ENCODE measurements at regions not wholly inside any gene's neighbourhood (a gene's known extent, or its start where the extent isn't known, plus 50 kb on each side); places are given as distances from the start of the nearest gene placed in this dataset.

DNA sequence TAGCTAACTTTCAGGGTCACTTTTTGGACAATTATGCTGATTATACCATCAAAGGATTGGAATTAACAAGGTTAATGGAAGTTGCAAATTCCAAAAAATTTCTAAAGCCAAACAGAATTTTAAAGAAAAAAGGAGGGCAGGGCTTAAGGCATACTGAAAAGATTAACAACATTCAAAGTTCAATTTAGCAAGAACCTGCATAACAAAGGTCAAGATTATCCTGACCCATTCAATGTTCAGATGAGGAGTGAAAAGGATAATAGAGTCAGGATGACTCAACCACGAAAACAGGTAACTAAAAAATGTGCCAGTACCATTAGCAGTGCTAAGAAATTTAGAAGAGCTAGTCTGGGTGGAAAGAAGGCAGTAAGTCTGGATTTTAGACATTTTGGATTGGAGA lies 139.8 kb upstream of the HNMT start:
- DNase-seq (ENCODE audit: low spot score), result no peak

DNA sequence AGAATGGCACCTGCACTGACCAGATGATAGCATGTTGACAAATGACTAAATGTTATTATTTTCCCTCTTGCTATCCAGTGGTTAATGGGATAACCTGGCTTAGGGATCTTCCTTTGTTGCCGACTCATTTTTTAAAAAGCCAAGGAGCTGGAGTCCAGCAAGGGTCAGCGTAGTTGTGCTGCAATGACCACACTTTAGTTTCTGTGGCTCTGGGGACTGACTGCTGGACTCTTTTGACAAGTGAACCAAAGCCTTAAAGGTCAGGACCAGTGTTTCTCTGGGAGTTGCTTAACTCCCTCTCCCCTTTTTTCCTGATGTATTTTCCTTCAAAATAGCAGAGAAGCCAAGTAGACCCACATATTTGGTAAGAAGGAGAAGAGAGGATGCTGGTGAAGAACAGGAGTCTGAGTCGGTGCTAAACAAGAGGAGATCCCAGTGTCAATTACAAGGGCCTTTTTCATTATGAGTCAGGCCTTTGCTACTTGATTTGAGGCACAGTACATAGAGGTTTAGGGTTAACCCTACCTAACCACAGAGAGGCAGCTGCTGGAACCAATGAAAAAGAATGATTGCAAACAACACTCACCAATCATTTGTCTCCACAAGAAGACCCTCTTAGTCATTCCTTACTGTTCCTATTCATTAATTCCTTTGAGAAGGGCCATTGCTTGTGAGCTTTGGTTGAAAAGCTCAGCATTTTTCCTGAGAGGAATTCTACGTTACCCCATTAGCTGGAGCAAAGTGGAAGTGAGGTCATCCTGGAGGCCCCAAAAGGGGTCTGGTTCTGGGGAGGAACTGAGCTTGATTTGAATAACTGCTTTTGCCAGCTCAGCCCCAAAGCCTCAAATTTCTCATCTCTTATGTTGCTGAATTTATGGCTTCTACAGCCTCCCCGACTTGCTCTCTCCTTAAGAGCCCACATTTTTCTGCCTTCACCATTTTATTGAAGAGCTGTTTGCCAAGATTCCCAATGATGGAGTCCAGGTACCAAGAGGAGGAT lies 137.6 kb upstream of the HNMT start:
- DNase-seq (ENCODE audit: low spot score), result no peak

DNA sequence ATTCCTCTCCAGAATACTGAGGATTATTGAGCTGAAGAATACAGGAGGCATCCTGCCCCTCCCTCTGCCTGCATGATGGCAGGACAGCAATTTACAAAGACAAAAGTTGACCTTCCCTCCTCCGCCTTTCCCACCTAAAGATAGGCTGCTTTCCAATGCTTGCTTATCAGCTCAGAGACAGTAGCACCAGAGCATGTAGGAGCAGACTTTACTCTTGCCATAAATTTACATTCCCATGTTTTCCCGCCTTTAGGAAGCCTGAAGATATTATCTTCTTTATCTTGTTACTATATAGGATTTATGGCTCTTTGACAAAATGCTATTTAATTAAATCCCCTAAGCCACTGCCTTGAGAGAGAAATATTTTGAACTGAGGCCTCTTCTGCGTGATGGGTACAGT lies 135.6 kb upstream of the HNMT start:
- DNase-seq (ENCODE audit: low spot score), result no peak

DNA sequence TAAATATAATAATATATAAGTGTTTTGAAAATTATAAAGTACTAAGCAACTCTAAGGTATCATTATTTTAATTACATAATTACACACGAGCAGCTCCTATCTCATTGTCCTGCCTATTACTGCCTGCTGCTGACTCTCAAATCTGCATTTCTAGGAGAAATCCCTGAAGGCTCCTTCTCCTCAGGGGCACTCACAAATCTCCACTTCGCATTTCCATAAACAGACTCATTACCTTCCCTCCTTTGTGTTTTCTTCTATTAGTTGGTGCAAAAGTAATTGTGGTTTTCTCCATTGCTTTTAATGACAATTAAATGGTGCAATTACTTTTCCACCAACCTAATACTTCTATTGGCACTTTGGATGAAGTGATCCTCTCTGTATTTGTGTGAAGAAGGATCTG lies 135.0 kb upstream of the HNMT start:
- DNase-seq (ENCODE audit: low spot score), result no peak

DNA sequence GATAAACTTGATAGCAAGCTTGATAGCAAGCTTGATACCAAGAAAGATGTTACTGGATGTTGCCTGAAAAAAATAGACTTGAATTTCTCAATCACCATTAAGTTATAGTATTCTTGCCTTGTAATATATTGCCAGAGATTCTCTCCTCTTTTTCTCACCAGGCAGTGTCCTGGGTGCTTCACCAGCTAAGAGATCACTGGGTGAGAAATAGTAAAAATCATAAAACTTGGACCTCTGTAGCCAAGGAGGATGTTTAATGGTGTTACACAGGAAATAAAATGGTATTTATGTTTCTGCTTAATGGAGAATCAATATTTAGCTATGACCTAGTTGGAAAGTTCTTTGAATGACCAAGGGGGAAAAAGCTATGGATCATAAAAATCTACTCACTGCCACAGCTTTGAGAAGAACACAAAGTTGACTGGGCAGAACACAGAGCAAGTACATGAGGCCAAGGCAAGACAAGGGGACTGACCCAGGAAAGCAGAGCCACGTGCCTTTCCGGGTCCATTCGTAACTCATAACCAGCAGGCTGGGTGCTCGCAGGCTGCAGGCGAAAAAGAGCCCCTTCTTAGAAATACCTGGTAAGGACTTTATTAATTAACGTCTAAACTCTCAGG lies 129.4 kb upstream of the HNMT start:
- no peak for DNase-seq (ENCODE audit: low spot score)

DNA sequence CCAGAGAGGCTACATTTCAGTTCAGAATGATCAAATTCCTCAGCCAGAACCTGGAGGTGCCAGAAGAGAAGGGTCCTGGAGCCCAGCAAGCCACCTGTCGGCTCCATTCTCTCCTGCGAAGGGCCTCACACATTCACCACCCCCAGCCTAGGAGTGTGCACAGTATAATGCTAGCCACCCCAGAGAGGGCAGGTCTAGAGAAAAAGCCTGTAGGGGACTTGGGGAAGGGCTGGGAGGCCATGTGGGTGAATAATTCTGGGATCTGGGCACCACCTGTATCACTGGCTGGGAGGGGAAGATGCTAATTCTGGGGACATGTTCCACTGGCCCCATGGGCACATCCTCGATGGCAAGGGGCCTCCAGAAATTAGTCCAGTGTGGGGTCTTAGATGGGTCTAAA lies 127.6 kb upstream of the HNMT start:
- no peak for DNase-seq (ENCODE audit: low spot score)

DNA sequence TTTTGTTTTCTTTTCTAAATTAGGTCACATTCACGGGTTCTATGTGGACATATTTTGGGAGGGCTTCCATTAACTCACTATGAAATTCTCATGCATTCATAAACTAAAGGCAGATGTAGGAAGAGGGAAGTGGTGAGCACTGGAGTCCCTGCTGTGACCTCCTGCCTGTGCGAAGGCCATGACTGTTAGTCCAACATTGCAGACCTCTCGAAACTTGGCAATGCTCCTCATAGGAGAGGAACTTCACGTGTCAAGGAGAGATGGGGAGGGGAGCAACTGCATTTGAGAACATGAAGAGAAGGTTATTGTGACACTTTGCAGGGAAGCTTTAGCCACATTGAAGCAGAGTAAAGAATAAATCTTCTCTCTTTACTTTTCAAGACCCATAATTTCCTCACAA lies 126.4 kb upstream of the HNMT start:
- DNase-seq (ENCODE audit: low spot score), result no peak

DNA sequence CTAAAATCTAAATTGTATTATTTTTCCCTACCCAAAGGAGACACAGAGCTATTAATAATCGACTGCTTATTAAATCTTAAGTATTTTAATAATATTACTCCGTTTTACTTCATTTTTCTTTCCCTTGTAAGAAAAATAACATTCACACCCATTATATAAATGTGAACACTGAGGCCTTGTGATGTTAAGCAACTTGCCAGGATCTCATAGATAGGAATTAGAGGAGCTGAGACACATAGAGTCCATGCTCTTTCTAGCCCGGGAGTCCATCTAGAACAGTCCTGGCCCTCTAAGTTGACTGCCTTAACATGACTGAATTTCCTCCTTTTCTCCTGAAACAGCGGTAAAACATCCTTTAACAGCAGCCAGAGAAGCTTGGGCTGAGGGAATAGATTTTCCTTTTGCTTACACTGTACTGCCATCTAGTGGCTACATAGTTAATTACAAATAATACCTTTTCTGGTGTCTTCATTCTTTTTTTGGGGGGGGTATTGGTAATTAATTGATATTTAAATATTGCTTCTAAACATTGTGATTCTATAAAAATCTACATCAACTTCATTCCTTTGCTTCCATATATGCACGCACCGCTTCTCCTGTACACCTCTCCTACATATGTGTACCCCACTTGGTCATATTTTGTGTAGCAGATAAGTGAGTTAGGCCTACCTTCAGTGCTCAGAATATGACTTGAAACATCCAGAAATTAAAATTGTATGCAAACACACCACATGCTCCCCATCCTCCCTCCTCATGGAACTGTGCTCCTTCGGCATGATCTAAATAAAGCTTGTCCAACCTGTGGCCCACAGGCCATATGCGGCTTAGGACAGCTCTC lies 125.8 kb upstream of the HNMT start:
- peak; percentile 47 for DNase-seq (ENCODE audit: low spot score)

DNA sequence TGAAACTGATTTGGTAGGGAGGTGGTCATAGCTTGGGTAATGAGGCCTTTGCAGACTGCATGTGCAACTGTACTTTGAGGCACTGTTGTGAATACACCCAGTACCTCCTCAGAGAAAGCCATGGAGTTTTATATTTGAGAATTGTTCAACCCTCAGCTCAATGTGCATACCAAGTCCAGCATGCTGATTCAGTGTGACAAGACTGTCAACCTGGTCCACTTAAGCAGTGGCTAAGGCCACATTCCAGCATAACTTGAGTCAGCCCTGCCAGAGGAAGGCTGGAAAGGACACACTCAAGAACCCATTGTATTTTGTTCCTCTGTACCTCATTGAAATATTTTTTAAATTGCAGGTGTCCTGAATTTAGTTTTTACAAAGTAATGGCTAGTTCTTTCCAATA lies 121.8 kb upstream of the HNMT start:
- DNase-seq (ENCODE audit: low spot score), result no peak

DNA sequence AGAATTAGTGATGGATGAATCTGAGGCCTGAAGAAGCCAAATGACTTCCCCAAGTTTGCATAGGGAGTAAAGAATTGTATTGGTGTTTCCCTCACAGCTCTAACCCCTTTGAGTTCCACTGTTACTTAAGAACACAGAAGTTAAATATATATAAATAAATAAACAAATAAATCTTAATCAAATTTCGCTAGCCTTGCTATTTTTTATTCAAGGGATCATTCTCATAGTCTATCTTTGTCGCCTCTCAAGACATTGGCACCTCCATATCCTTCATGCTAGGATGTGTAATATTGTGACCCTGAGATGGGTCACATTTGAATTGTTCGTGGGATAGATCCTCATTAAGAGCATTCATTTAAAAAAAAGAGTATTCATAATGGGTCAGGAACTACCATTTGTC lies 121.3 kb upstream of the HNMT start:
- no peak for DNase-seq (ENCODE audit: low spot score)

DNA sequence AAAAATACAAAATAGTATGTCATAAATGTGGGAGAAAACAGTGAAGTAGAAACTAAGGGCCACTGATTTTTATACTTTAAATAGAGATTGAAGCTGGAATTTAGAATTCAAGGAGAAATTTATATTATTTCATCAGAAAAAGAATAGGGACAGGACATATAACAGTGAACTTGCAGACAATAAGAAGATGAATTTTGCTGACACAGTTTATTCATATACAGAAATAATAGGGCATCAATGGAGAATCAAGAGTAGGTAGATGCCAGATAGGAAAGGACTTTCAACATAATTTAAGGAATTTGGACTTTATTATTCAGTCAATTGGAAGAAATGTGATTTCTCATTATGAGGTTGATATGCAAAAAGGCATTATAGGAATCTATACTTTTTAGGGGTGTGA lies 118.9 kb upstream of the HNMT start:
- no peak for DNase-seq (ENCODE audit: low spot score)

DNA sequence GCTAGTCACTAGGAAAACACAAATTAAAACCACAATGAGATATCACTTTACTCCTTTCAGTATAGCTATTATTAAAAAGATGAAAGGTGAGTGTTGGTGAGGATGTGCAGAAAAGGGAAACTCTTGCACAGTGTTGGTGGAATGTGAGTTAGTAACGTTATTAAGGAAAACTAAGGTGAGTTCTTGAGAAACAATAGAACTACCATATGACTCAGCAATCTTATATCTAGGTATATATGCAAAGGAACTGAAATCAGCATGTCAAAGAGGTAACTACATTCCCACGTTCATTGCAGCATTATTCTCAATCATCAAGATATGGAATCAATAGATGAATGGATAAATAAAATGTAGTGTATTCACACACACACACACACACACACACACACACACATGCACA lies 117.3 kb upstream of the HNMT start:
- no peak for DNase-seq (ENCODE audit: low spot score)

DNA sequence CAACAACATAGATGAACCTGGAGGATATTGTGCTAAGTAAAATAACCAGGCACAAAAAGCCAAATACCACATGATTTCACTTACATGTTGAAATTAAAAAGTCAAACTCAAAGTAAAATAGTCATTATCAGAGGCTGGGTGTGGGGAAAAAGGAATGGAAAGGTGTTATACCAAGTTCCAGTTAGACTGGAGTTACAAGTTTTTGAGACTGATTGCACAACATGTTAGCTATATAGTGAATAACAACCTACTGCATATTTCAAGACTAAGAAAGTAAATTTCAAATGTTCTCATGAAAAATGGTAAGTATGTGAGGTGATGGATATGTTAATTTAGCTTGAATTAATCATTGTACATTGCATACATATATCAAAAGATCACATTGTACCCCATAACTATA lies 116.8 kb upstream of the HNMT start:
- no peak for DNase-seq (ENCODE audit: low spot score)

DNA sequence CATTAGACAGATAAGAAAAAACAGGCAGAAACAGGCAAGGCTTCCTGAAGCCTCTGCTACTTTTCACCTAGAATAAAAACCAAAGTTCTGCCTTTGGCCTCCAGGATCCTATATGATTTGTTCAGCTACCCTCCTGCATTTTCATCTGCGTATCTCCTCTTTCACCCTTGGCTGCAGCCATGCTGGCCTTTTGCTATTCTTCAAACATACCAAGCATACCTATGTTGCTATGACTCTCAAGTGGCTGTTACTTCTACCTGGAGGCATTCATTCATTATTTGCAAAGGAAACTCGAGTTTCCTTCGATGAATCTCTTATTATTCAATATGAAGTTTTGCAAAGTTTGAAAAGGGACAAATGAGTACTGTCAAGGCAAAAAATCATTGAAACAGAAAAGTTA lies 106.4 kb upstream of the HNMT start:
- no peak for DNase-seq (ENCODE audit: low spot score)

DNA sequence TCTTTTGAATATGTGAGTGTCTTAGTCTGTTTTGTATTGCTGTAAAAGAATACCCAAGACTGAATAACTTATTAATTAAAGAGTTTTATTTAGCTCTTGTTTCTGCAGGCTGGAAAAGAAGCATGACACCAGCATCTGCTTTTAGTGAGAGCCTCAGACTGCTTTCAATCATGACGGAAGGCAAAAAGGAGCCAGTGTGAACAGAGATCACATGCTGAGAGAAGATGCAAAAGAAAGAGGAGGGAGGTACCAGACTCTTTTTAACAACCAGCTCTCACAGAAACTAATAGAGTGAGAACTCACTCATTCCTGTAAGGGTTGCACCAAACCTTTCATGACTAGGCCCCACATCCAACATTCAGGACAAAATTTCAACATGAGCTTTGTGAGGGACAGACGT lies 101.6 kb upstream of the HNMT start:
- DNase-seq (ENCODE audit: low spot score), result no peak

DNA sequence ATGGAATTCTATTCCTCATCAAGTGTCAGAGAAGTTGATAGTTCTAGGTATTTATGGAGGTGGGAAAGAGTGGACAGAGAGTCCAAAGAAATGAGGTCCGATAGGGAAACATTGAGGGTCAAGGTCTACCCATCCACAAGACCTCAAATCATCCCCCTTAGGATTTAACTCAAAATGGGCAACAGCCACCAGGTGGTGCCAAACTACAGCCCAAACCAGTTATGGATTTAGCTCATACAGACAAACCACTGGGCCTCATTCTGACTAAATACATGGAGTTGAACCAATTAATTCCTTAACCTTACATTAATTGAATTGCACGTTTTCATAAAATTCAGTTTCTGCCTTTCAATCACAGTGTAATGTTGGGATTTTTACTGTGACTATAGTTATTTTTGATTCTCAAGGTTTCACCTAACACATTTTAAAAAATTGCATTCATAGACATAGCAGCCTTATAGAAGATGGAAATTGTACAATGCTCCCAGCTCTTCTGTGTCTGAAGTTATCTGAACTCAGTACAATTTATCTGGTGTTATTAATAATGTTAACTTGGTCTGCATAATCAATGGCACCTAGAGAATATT lies 98.2 kb upstream of the HNMT start:
- peak; percentile 44 for DNase-seq (ENCODE audit: low spot score)

DNA sequence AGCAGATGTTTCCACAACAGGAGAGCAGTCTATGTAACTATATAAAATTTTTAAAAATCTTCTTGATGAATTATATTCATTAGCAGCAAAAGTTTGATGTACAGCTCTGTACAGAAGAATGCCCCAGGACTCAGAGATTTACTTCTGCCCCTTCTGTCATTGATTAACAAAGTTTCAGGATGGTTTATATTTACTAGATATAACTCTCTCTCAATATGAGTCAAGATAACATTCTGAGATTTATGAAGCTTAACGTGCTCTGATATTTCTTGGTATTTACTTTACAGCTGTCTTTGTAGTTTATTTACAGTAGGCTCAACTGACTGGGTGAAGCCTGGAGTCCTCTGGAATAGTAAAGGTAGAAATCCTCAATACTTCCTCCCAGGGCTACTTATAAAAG lies 93.6 kb upstream of the HNMT start:
- DNase-seq (ENCODE audit: low spot score), result no peak

DNA sequence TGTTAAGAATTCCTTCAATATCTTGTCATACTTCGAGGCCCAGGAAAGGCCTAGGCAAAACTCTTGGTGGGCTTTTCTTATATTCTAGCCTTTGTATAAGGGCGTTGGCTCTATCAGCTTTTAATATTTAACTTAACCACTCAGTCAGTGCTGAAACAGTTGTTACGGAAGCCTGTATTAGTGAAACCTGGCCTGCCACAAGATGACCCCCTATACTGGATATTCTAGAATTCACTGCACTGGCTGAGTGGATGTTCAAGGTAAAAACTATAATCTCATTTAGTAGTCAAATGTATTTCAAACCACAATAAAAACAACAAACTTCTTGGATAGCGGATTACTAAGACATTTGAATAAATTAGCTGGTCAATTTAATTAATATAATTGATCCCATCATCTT lies 91.7 kb upstream of the HNMT start:
- DNase-seq (ENCODE audit: low spot score), result no peak

DNA sequence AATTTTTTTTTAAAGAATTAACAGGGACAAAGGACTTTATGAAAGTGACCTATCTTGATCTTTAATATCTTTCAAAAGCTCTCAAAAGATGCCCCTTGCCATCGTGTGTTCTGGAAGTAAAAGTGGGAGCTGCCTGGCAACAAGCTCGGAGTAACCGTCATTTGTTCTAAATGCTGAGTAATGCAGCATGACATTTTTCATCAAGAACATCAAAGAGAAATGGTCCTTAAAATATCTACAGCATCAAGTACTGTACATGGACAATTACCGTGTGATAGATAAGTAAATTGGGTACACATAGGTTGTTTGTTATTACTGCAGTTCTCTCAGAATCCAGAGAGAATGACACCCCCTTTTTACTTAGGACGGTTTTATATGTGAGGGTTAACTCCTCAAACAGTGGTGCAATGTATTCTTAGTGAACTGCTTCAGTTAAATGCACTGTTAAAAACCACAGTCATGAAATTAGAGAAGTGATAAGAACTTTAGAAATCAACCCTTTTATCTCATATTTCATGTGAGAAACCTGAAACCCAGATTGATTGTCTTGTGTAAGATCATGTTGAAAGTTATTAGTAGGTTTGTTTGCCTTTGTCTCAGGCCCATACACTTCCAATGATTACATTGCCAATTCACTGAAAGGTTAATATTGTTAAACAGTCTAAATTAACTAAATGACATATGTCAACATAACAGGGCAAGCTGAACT lies 90.6 kb upstream of the HNMT start:
- DNase-seq (ENCODE audit: low spot score), result no peak

DNA sequence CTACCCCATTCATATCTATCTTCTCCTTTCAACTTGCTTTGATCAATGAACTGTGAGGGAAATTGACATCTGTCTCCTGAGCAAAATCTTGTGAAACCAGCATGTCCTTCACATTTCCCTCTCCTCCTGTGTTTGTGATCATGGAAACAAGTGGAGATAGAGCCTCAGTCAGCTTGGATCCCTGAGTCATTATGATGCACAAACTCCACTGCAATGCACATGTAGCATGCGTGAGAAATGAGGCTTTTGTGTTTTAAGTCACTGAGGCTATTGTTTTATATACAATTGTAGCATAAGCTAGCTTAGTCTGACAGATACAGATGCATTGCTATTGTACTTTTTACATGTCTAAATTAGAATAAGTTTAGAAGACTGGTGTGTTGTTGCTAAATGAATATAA lies 85.2 kb upstream of the HNMT start:
- no peak for DNase-seq (ENCODE audit: low spot score)

DNA sequence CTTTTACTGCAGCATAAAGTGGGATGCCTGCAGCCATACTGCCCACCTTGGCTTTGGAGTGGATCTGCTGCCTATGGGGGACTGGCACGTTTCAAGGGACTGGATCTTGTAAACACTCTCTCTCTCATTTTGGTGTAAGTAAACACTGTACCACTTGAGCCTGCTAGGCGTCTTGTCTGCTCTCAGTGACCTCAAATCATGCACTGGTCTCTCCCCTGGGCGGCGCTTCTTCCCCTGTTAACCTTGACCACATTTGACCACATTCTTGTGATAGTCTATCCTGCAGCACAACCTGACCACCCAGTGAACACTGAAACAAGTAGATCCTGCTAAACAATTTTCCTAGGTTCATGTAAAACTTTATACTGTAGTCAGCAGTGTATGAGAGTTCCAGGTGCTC lies 82.6 kb upstream of the HNMT start:
- no peak for DNase-seq (ENCODE audit: low spot score)
